H1 (cell line): ENCODE measurements at regions not wholly inside any gene's neighbourhood (a gene's known extent, or its start where the extent isn't known, plus 50 kb on each side); places are given as distances from the start of the nearest gene placed in this dataset.

Experiments used
- CTBP2 ChIP-seq: IDR thresholded peaks from 2 replicates; pipeline ENCODE4 v1.7.0; 2011; ENCODE audit warnings: borderline replicate concordance, mild to moderate bottlenecking, moderate library complexity, mixed read lengths, low read length; ENCODE audit not compliant: insufficient read depth, insufficient read length
- EZH2 ChIP-seq: fragments of 200-600 bp; sonication (generic); IDR thresholded peaks from 2 replicates; pipeline ENCODE4 v1.7.1; 2012; ENCODE audit warnings: low read depth, mild to moderate bottlenecking, moderate library complexity, low read length, inconsistent platforms; ENCODE audit not compliant: severe bottlenecking
- GTF2F1 ChIP-seq: IDR thresholded peaks from 2 replicates; pipeline ENCODE4 v1.6.1; 2012; ENCODE audit warnings: low read depth, low read length, improper control_type of control experiment, borderline replicate concordance
- POLR2A ChIP-seq, 2 experiments: IDR thresholded peaks; 1 replicate in 1 of 2; 2 replicates in 1 of 2; pipeline ENCODE4 v1.6.1; 2011; ENCODE audit warnings: low read depth in 2 of 2, low read length in 2 of 2, mild to moderate bottlenecking in 2 of 2; ENCODE audit errors: control extremely low read depth in 1 of 2
- RXRA ChIP-seq: IDR thresholded peaks from 2 replicates; pipeline ENCODE4 v1.6.1; 2011; ENCODE audit warnings: low read depth, mild to moderate bottlenecking, low read length, moderate library complexity; ENCODE audit not compliant: insufficient read depth
- TAF7 ChIP-seq: optimal IDR thresholded peaks from 2 replicates; pipeline ENCODE3; 2011; ENCODE audit warnings: low read depth, mild to moderate bottlenecking, inconsistent platforms, low read length, moderate library complexity, borderline replicate concordance
- TBP ChIP-seq: IDR thresholded peaks from 2 replicates; pipeline ENCODE4 v1.6.1; 2011; ENCODE audit warnings: low read depth, low read length, improper control_type of control experiment
- TF ChIP-seq, protein P1 (sequence below): fragments of 300-600 bp; sonication (generic); IDR thresholded peaks from 2 replicates; pipeline ENCODE4 v1.7.1; 2012; ENCODE audit warnings: low read length, moderate library complexity, mild to moderate bottlenecking, inconsistent platforms; ENCODE audit not compliant: insufficient replicate concordance
- TF ChIP-seq, protein P2 (sequence below): IDR thresholded peaks from 2 replicates; pipeline ENCODE4 v1.6.1; 2012; ENCODE audit warnings: inconsistent platforms
- TF ChIP-seq, protein P3 (sequence below): IDR thresholded peaks from 2 replicates; pipeline ENCODE4 v1.6.1; 2011; ENCODE audit warnings: low read depth, mild to moderate bottlenecking, low read length; ENCODE audit not compliant: insufficient read depth

DNA sequence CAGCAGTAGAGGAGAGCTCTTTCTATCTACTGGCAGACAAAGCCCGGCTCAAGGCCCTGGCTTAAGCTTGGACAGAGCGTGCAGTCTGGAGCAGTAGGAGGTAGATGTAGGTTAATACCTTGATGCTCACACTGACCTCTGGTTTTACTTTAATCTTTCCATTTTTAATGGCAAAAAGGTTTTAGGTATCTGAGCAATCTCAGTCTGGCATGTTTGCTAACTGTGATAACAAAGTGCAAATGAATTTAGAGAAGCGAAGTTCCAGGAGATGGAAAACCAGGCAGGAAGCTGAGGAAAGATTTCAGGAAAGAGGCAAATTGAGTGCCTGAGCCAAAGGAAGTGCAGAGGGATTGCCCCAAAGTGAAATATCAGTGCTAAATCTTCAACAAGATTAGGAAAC, 356.6 kb downstream of the FOXO1 start (continued):
- TF ChIP-seq, protein P1, sequence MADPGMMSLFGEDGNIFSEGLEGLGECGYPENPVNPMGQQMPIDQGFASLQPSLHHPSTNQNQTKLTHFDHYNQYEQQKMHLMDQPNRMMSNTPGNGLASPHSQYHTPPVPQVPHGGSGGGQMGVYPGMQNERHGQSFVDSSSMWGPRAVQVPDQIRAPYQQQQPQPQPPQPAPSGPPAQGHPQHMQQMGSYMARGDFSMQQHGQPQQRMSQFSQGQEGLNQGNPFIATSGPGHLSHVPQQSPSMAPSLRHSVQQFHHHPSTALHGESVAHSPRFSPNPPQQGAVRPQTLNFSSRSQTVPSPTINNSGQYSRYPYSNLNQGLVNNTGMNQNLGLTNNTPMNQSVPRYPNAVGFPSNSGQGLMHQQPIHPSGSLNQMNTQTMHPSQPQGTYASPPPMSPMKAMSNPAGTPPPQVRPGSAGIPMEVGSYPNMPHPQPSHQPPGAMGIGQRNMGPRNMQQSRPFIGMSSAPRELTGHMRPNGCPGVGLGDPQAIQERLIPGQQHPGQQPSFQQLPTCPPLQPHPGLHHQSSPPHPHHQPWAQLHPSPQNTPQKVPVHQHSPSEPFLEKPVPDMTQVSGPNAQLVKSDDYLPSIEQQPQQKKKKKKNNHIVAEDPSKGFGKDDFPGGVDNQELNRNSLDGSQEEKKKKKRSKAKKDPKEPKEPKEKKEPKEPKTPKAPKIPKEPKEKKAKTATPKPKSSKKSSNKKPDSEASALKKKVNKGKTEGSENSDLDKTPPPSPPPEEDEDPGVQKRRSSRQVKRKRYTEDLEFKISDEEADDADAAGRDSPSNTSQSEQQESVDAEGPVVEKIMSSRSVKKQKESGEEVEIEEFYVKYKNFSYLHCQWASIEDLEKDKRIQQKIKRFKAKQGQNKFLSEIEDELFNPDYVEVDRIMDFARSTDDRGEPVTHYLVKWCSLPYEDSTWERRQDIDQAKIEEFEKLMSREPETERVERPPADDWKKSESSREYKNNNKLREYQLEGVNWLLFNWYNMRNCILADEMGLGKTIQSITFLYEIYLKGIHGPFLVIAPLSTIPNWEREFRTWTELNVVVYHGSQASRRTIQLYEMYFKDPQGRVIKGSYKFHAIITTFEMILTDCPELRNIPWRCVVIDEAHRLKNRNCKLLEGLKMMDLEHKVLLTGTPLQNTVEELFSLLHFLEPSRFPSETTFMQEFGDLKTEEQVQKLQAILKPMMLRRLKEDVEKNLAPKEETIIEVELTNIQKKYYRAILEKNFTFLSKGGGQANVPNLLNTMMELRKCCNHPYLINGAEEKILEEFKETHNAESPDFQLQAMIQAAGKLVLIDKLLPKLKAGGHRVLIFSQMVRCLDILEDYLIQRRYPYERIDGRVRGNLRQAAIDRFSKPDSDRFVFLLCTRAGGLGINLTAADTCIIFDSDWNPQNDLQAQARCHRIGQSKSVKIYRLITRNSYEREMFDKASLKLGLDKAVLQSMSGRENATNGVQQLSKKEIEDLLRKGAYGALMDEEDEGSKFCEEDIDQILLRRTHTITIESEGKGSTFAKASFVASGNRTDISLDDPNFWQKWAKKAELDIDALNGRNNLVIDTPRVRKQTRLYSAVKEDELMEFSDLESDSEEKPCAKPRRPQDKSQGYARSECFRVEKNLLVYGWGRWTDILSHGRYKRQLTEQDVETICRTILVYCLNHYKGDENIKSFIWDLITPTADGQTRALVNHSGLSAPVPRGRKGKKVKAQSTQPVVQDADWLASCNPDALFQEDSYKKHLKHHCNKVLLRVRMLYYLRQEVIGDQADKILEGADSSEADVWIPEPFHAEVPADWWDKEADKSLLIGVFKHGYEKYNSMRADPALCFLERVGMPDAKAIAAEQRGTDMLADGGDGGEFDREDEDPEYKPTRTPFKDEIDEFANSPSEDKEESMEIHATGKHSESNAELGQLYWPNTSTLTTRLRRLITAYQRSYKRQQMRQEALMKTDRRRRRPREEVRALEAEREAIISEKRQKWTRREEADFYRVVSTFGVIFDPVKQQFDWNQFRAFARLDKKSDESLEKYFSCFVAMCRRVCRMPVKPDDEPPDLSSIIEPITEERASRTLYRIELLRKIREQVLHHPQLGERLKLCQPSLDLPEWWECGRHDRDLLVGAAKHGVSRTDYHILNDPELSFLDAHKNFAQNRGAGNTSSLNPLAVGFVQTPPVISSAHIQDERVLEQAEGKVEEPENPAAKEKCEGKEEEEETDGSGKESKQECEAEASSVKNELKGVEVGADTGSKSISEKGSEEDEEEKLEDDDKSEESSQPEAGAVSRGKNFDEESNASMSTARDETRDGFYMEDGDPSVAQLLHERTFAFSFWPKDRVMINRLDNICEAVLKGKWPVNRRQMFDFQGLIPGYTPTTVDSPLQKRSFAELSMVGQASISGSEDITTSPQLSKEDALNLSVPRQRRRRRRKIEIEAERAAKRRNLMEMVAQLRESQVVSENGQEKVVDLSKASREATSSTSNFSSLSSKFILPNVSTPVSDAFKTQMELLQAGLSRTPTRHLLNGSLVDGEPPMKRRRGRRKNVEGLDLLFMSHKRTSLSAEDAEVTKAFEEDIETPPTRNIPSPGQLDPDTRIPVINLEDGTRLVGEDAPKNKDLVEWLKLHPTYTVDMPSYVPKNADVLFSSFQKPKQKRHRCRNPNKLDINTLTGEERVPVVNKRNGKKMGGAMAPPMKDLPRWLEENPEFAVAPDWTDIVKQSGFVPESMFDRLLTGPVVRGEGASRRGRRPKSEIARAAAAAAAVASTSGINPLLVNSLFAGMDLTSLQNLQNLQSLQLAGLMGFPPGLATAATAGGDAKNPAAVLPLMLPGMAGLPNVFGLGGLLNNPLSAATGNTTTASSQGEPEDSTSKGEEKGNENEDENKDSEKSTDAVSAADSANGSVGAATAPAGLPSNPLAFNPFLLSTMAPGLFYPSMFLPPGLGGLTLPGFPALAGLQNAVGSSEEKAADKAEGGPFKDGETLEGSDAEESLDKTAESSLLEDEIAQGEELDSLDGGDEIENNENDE = no peak
- TF ChIP-seq GTF2F1 = no peak
- no peak for TF ChIP-seq POLR2A (IDR thresholded peaks at IDR 0.05; ENCODE audit: control extremely low read depth in 1 of 2, low read depth in 2 of 2, low read length in 2 of 2)
- TF ChIP-seq TAF7 = no peak
- TF ChIP-seq CTBP2 = no peak
- TF ChIP-seq, protein P2, sequence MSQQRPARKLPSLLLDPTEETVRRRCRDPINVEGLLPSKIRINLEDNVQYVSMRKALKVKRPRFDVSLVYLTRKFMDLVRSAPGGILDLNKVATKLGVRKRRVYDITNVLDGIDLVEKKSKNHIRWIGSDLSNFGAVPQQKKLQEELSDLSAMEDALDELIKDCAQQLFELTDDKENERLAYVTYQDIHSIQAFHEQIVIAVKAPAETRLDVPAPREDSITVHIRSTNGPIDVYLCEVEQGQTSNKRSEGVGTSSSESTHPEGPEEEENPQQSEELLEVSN = no peak
- TF ChIP-seq EZH2 = no peak
- TF ChIP-seq TBP = no peak
- TF ChIP-seq RXRA = no peak
- TF ChIP-seq, protein P3, sequence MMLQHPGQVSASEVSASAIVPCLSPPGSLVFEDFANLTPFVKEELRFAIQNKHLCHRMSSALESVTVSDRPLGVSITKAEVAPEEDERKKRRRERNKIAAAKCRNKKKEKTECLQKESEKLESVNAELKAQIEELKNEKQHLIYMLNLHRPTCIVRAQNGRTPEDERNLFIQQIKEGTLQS = no peak
